ENCODE measurements at regions not wholly inside any gene's neighbourhood (a gene's known extent, or its start where the extent isn't known, plus 50 kb on each side); places are given as distances from the start of the nearest gene placed in this dataset.

DNA sequence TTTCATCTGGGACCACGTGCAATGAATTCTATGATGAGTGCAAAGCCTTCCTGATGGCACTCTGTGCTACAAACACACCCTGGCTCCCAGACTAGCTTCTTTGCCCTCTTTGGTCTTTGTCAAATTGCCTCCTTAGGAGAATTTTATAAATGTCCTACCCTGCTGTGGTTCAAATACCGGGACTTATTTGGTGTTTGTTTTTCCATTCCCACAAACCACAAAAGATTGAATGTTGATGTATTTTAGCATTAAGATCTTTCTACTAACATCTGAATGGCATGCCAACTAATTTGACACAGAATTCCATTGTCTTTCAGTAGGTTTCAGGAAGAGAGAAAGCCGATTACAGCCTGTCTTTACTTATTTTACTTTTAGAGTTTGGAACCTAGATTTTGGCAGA is 424.2 kb upstream of the SLC35B3 start:
- 87% methylated on average over 3 of the region's 3 CpGs for WGBS
- no peak overlapping the region for H3K27ac ChIP-seq (ENCODE audit: low read depth in 1 of 2, low read length in 2 of 2)
- DNase-seq (ENCODE audit: low spot score): no peak

DNA sequence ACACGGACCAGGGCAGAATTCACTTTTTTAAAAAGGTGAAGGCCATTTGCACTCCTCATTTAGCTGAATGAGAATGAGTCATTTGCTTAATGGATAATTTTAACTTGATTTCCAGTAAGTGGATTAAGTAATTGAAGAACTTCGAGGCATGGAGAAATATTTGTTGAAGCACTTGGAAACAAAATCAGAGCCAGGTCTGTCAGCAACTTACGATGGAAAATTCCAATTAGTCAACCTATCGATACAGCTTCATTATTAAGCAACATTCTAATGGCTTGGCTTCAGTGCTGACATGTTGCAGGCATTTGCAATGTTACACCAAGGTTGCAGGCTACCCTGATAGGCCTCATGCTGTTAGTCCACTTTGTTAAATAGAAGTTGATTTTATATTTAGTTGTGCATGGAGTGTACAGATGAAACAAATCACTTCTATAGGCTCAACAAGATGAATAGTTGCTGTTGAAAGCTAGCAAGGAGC is 423.5 kb upstream of the SLC35B3 start:
- no peak for DNase-seq (ENCODE audit: low spot score)
- Histone ChIP-seq H3K27ac (ENCODE audit: low read depth in 1 of 2, low read length in 2 of 2) (no peak overlapping the region), H3K4me1 (ENCODE audit: control insufficient read depth in 4 of 4, insufficient read depth in 4 of 4, low read length in 3 of 4) (no peaks in the 10 kb centered on the region), H3K9me3 (ENCODE audit: control insufficient read depth in 4 of 4, low read length in 3 of 4) (no peaks in the 10 kb centered on the region), H3K36me3 (ENCODE audit: control insufficient read depth in 4 of 4, insufficient read depth in 3 of 4, low read depth in 1 of 4, low read length in 3 of 4) (no peaks in the 10 kb centered on the region), H3K27me3 (ENCODE audit: control insufficient read depth in 4 of 4, insufficient read depth in 4 of 4, low read length in 3 of 4) (no peaks in the 10 kb centered on the region), H3K9ac (ENCODE audit: low read depth in 1 of 2, low read length in 2 of 2) (no peak overlapping the region), H3K4me3 (ENCODE audit: low read depth in 1 of 3, low read length in 3 of 3) (no peak overlapping the region)
- WGBS: 37% methylated on average over 4 of the region's 4 CpGs
- TF ChIP-seq GABPA (IDR thresholded peaks at IDR 0.05 in 1 of 2, conservative IDR thresholded peaks at IDR 0.05 in 1 of 2): peak in 1 of 2 donors; percentile 16
- TF ChIP-seq HNF4A (conservative IDR thresholded peaks at IDR 0.05): peak; percentile 66 to 67
- peak; percentile 51 for TF ChIP-seq FOXA1 (IDR thresholded peaks at IDR 0.05)
- peak; percentile 87 for TF ChIP-seq SP1 (IDR thresholded peaks at IDR 0.05)
- TF ChIP-seq JUND (IDR thresholded peaks at IDR 0.05): peak; percentile 88 to 95
- TF ChIP-seq, protein P1, sequence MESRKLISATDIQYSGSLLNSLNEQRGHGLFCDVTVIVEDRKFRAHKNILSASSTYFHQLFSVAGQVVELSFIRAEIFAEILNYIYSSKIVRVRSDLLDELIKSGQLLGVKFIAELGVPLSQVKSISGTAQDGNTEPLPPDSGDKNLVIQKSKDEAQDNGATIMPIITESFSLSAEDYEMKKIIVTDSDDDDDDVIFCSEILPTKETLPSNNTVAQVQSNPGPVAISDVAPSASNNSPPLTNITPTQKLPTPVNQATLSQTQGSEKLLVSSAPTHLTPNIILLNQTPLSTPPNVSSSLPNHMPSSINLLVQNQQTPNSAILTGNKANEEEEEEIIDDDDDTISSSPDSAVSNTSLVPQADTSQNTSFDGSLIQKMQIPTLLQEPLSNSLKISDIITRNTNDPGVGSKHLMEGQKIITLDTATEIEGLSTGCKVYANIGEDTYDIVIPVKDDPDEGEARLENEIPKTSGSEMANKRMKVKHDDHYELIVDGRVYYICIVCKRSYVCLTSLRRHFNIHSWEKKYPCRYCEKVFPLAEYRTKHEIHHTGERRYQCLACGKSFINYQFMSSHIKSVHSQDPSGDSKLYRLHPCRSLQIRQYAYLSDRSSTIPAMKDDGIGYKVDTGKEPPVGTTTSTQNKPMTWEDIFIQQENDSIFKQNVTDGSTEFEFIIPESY (IDR thresholded peaks at IDR 0.05): peak; percentile 70
- peak in 1 of 2 donors; percentile 36 for TF ChIP-seq RAD21 (IDR thresholded peaks at IDR 0.05)
- TF ChIP-seq HNF4G (IDR thresholded peaks at IDR 0.05): no peak
- TF ChIP-seq NR2F2 (IDR thresholded peaks at IDR 0.05): no peak
- TF ChIP-seq FOXA2 (IDR thresholded peaks at IDR 0.05): no peak
- peak; percentile 63 to 85 for TF ChIP-seq RXRA (IDR thresholded peaks at IDR 0.05)
- TF ChIP-seq, protein P2, sequence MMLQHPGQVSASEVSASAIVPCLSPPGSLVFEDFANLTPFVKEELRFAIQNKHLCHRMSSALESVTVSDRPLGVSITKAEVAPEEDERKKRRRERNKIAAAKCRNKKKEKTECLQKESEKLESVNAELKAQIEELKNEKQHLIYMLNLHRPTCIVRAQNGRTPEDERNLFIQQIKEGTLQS (IDR thresholded peaks at IDR 0.05): peak; percentile 94
- TF ChIP-seq EGR1 (IDR thresholded peaks at IDR 0.05; ENCODE audit: low read depth in 2 of 2): peak in 1 of 2 donors; percentile 84
- TF ChIP-seq, protein P3, sequence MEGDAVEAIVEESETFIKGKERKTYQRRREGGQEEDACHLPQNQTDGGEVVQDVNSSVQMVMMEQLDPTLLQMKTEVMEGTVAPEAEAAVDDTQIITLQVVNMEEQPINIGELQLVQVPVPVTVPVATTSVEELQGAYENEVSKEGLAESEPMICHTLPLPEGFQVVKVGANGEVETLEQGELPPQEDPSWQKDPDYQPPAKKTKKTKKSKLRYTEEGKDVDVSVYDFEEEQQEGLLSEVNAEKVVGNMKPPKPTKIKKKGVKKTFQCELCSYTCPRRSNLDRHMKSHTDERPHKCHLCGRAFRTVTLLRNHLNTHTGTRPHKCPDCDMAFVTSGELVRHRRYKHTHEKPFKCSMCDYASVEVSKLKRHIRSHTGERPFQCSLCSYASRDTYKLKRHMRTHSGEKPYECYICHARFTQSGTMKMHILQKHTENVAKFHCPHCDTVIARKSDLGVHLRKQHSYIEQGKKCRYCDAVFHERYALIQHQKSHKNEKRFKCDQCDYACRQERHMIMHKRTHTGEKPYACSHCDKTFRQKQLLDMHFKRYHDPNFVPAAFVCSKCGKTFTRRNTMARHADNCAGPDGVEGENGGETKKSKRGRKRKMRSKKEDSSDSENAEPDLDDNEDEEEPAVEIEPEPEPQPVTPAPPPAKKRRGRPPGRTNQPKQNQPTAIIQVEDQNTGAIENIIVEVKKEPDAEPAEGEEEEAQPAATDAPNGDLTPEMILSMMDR (IDR thresholded peaks at IDR 0.05; ENCODE audit: low read depth, low read length, missing input control): no peak
- peak; percentile 64 for TF ChIP-seq TAF1 (conservative IDR thresholded peaks at IDR 0.05)
- TF ChIP-seq, protein P4, sequence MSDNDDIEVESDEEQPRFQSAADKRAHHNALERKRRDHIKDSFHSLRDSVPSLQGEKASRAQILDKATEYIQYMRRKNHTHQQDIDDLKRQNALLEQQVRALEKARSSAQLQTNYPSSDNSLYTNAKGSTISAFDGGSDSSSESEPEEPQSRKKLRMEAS (IDR thresholded peaks at IDR 0.05): peak; percentile 71
- peak; percentile 96 for TF ChIP-seq YY1 (IDR thresholded peaks at IDR 0.05)
- TF ChIP-seq, protein P5, sequence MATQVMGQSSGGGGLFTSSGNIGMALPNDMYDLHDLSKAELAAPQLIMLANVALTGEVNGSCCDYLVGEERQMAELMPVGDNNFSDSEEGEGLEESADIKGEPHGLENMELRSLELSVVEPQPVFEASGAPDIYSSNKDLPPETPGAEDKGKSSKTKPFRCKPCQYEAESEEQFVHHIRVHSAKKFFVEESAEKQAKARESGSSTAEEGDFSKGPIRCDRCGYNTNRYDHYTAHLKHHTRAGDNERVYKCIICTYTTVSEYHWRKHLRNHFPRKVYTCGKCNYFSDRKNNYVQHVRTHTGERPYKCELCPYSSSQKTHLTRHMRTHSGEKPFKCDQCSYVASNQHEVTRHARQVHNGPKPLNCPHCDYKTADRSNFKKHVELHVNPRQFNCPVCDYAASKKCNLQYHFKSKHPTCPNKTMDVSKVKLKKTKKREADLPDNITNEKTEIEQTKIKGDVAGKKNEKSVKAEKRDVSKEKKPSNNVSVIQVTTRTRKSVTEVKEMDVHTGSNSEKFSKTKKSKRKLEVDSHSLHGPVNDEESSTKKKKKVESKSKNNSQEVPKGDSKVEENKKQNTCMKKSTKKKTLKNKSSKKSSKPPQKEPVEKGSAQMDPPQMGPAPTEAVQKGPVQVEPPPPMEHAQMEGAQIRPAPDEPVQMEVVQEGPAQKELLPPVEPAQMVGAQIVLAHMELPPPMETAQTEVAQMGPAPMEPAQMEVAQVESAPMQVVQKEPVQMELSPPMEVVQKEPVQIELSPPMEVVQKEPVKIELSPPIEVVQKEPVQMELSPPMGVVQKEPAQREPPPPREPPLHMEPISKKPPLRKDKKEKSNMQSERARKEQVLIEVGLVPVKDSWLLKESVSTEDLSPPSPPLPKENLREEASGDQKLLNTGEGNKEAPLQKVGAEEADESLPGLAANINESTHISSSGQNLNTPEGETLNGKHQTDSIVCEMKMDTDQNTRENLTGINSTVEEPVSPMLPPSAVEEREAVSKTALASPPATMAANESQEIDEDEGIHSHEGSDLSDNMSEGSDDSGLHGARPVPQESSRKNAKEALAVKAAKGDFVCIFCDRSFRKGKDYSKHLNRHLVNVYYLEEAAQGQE (IDR thresholded peaks at IDR 0.05): no peak

More for the DNA sequence above, 424.2 kb upstream of the SLC35B3 start:
- Histone ChIP-seq H3K27me3 (ENCODE audit: control insufficient read depth in 4 of 4, insufficient read depth in 4 of 4, low read length in 3 of 4) (no peaks in the 10 kb centered on the region), H3K4me1 (ENCODE audit: control insufficient read depth in 4 of 4, insufficient read depth in 4 of 4, low read length in 3 of 4) (no peaks in the 10 kb centered on the region), H3K9me3 (ENCODE audit: control insufficient read depth in 4 of 4, low read length in 3 of 4) (no peaks in the 10 kb centered on the region), H3K36me3 (ENCODE audit: control insufficient read depth in 4 of 4, insufficient read depth in 3 of 4, low read depth in 1 of 4, low read length in 3 of 4) (no peaks in the 10 kb centered on the region), H3K4me3 (ENCODE audit: low read depth in 1 of 3, low read length in 3 of 3) (no peak overlapping the region), H3K9ac (ENCODE audit: low read depth in 1 of 2, low read length in 2 of 2) (no peak overlapping the region)
- TF ChIP-seq SP1 (IDR thresholded peaks at IDR 0.05) (no peak), EGR1 (IDR thresholded peaks at IDR 0.05; ENCODE audit: low read depth in 2 of 2) (no peak), JUND (IDR thresholded peaks at IDR 0.05) (no peak), FOXA1 (IDR thresholded peaks at IDR 0.05) (no peak), RAD21 (IDR thresholded peaks at IDR 0.05) (no peak)
- TF ChIP-seq, protein P2 (IDR thresholded peaks at IDR 0.05): no peak
- TF ChIP-seq, protein P3 (IDR thresholded peaks at IDR 0.05; ENCODE audit: low read depth, low read length, missing input control): no peak

Measured in liver (tissue), 8 donors.